ELF-1 (cell line): ENCODE measurements at regions not wholly inside any gene's neighbourhood (a gene's known extent, or its start where the extent isn't known, plus 50 kb on each side); places are given as distances from the start of the nearest gene placed in this dataset.

ENCODE experiments used
- DNase-seq: peaks from one replicate; pipeline ENCODE4 v3.0.0-alpha.2; 2016; ENCODE audit warnings: low read depth, low spot score

- DNase-seq: no peak
Observed at GRCh38 chr2:241924069-241924908, 54.8 kb downstream of the RTP5 start.

GRCh38 chr2:241924909-241925250, 55.4 kb downstream of the RTP5 start:
- no peak for DNase-seq

- DNase-seq: no peak
Observed at GRCh38 chr2:241925277-241925676, 55.7 kb downstream of the RTP5 start.

GRCh38 chr2:241925821-241926441, 56.4 kb downstream of the RTP5 start:
- DNase-seq: no peak

- DNase-seq: no peak
Observed at GRCh38 chr2:241926541-241927311, 57.2 kb downstream of the RTP5 start.

- DNase-seq: no peak
Observed at GRCh38 chr2:241929551-241930490, 60.3 kb downstream of the RTP5 start.

GRCh38 chr2:241931084-241931975, 61.8 kb downstream of the RTP5 start:
- no peak for DNase-seq

GRCh38 chr2:241931976-241932898, 62.7 kb downstream of the RTP5 start:
- DNase-seq: no peak

- no peak for DNase-seq
Observed at GRCh38 chr2:241932899-241933178, 63.3 kb downstream of the RTP5 start.

- peak; percentile 37 for DNase-seq
Observed at GRCh38 chr2:241933179-241933911, 63.8 kb downstream of the RTP5 start.

GRCh38 chr2:241935314-241935713, 65.8 kb downstream of the RTP5 start:
- no peak for DNase-seq

- DNase-seq: no peak
Observed at GRCh38 chr2:241935774-241936173, 66.2 kb downstream of the RTP5 start.

- DNase-seq: no peak
Observed at GRCh38 chr2:241936457-241937133, 67.1 kb downstream of the RTP5 start.

GRCh38 chr2:241937297-241937696, 67.8 kb downstream of the RTP5 start:
- DNase-seq: no peak

GRCh38 chr2:241939541-241939940, 70.0 kb downstream of the RTP5 start:
- DNase-seq: no peak

GRCh38 chr2:241940329-241940728, 70.8 kb downstream of the RTP5 start:
- no peak for DNase-seq

- DNase-seq: no peak
Observed at GRCh38 chr2:241941691-241942301, 72.3 kb downstream of the RTP5 start.
